ENCODE measurements at regions not wholly inside any gene's neighbourhood (a gene's known extent, or its start where the extent isn't known, plus 50 kb on each side); places are given as distances from the start of the nearest gene placed in this dataset.

DNA sequence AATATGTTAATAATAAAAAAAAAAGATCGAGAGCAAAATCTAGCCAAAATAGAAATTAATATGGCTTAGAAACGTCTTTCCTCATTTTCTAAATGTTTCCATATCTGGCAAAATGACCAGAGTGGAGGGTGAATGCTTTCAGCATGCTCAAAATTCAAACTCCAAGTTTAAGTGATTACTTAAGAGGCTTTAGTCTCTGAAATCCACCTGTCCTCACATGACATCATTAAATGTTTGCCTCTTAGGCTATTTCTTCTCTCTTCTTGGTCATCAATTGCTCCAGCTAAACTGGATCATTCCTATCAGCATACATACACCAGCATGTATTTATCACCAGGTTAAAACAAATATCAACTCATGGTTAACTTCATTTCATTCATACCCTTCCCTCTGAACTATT, 54.5 kb upstream of the ATXN3L start:
- Histone ChIP-seq H3K4me2 (ENCODE audit: low read depth, low read length) (no peak overlapping the region), H3K9me3 (ENCODE audit: low read length) (no peaks in the 10 kb centered on the region), H3K9ac (ENCODE audit: insufficient read depth, low read depth, low read length) (no peak overlapping the region), H3K36me3 (replicated peaks in 1 of 2; ENCODE audit: control insufficient read depth in 1 of 2, insufficient read depth in 2 of 2, low read length in 2 of 2) (no peaks in the 10 kb centered on the region), H3K79me2 (ENCODE audit: insufficient read depth, low read length) (no peaks in the 10 kb centered on the region), H3K27ac (ENCODE audit: extremely low read length, insufficient read depth, low read length) (no peak overlapping the region), H3K27me3 (ENCODE audit: control insufficient read depth in 1 of 2, insufficient read depth in 2 of 2, low read length in 2 of 2) (no peaks in the 10 kb centered on the region), H2AFZ (ENCODE audit: low read length) (no peak overlapping the region), H3K4me3 (replicated peaks in 1 of 3; ENCODE audit: insufficient read depth in 1 of 3, low read depth in 2 of 3, low read length in 3 of 3) (no peak overlapping the region), H4K20me1 (ENCODE audit: insufficient read depth, low read length) (no peaks in the 10 kb centered on the region), H3K4me1 (ENCODE audit: insufficient read depth, low read length) (no peaks in the 10 kb centered on the region)
- WGBS (ENCODE audit: low lambda C conversion rate) = 0% methylated on average over 2 of the region's 2 CpGs
- intact Hi-C loops (cut with micrococcal nuclease; ENCODE audit: unreplicated experiment) = no loop called here
- POLR2A ChIA-PET = no interaction called here
- TF ChIP-seq SMYD3 (CRISPR knock-in tag; IDR thresholded peaks at IDR 0.05) (no peak), XRCC5 (optimal IDR thresholded peaks at IDR 0.05; ENCODE audit: low read length) (no peak), RORA (CRISPR knock-in tag; IDR thresholded peaks at IDR 0.05) (no peak), GPN1 (CRISPR knock-in tag; IDR thresholded peaks at IDR 0.05; ENCODE audit: borderline replicate concordance) (no peak)
- no TSS peak for BruUV-seq (replicated peaks)
- ATAC-seq (no peak), DNase-seq (ENCODE audit: low spot score) (no peak), FAIRE-seq (no peak)
- in situ Hi-C loops (cut with HindIII; ENCODE audit: extremely low pct_ligation_motif_present, low pct_unique_long_range_greater_than_20kb) = no loop called here
- CTCF ChIA-PET (ENCODE audit: low intra/inter-chr PET ratio, low total read pairs) = no interaction called here

DNA sequence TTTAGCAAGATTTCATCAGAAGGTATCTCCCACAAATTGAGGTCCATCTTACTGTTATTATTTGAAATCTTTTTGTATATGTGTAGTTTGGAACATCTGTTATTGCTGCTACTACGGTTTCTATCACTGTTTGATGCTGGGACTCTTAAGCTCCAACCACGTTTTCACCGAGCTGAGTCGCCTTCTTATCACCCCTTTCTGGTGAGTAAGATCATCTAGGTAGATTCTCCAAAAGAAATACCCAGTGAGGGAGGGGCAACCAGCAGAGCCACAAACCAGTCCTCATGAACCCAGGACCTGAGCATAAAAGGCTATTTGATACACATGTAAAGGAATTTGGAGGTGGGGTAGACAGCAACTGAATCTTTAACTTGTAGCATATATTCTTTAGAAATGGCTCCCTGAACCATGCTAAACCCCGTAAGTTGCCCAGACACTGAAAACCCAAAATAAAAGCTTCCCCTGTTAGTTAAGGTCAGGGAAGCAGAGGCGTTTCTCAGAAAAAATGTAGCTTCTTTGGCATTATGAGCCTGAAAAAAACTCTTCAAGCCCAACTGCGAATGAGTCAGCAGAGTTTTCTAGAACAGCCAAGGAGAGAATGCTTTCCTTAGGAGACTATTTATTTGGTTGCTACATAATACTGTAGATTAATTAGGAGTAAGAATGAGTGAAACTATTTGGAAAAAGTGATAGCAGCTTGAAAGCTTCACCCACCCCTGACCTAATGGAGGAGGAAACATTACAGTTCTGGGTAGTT, 53.8 kb upstream of the ATXN3L start:
- Histone ChIP-seq H2AFZ (ENCODE audit: low read length) (no peak overlapping the region), H3K9ac (ENCODE audit: insufficient read depth, low read depth, low read length) (no peak overlapping the region), H3K4me1 (ENCODE audit: insufficient read depth, low read length) (no peaks in the 10 kb centered on the region), H3K27ac (ENCODE audit: extremely low read length, insufficient read depth, low read length) (no peak overlapping the region), H3K9me3 (ENCODE audit: low read length) (no peaks in the 10 kb centered on the region), H3K79me2 (ENCODE audit: insufficient read depth, low read length) (no peaks in the 10 kb centered on the region), H3K27me3 (ENCODE audit: control insufficient read depth in 1 of 2, insufficient read depth in 2 of 2, low read length in 2 of 2) (no peaks in the 10 kb centered on the region), H3K4me2 (ENCODE audit: low read depth, low read length) (no peak overlapping the region), H4K20me1 (ENCODE audit: insufficient read depth, low read length) (no peaks in the 10 kb centered on the region), H3K4me3 (replicated peaks in 1 of 3; ENCODE audit: insufficient read depth in 1 of 3, low read depth in 2 of 3, low read length in 3 of 3) (no peak overlapping the region), H3K36me3 (replicated peaks in 1 of 2; ENCODE audit: control insufficient read depth in 1 of 2, insufficient read depth in 2 of 2, low read length in 2 of 2) (no peaks in the 10 kb centered on the region)
- in situ Hi-C loops (cut with HindIII; ENCODE audit: extremely low pct_ligation_motif_present, low pct_unique_long_range_greater_than_20kb) (no loop called here), intact Hi-C loops (cut with micrococcal nuclease; ENCODE audit: unreplicated experiment) (no loop called here)
- POLR2A ChIA-PET = no interaction called here
- TF ChIP-seq FOXJ3 (CRISPR knock-in tag; IDR thresholded peaks at IDR 0.05; ENCODE audit: borderline replicate concordance) (no peak), ZNF510 (CRISPR knock-in tag; IDR thresholded peaks at IDR 0.05; ENCODE audit: low read depth) (no peak), CCDC6 (CRISPR knock-in tag; IDR thresholded peaks at IDR 0.05) (no peak), ZSCAN20 (CRISPR knock-in tag; IDR thresholded peaks at IDR 0.05; ENCODE audit: borderline replicate concordance) (no peak), ATAD3A (CRISPR knock-in tag; IDR thresholded peaks at IDR 0.05) (no peak), DPF2 (CRISPR knock-in tag; IDR thresholded peaks at IDR 0.05; ENCODE audit: borderline replicate concordance, low read depth) (no peak), ZNF253 (CRISPR knock-in tag; IDR thresholded peaks at IDR 0.05; ENCODE audit: borderline replicate concordance) (no peak), CREM (IDR thresholded peaks at IDR 0.05) (no peak), CREM (CRISPR knock-in tag; IDR thresholded peaks at IDR 0.05) (no peak), ZNF724P (CRISPR knock-in tag; IDR thresholded peaks at IDR 0.05; ENCODE audit: borderline replicate concordance) (no peak)
- WGBS (ENCODE audit: low lambda C conversion rate) = 28% methylated on average over 7 of the region's 7 CpGs
- ATAC-seq = no peak
- CTCF ChIA-PET (ENCODE audit: low intra/inter-chr PET ratio, low total read pairs) = no interaction called here
- DNase-seq (ENCODE audit: low spot score) = no peak
- FAIRE-seq = no peak
- BruUV-seq (replicated peaks) = no TSS peak

Data from HepG2 (cell line).